Epithelial cell of esophagus (primary cell): ENCODE measurements at regions not wholly inside any gene's neighbourhood (a gene's known extent, or its start where the extent isn't known, plus 50 kb on each side); places are given as distances from the start of the nearest gene placed in this dataset.

Experiments used
- DNase-seq: peaks from one replicate; pipeline ENCODE4 v3.0.0; 2010; ENCODE audit warnings: low read depth
- H3K4me3 ChIP-seq: 2 replicates; pipeline ENCODE4 v1.5.1; 2011; ENCODE audit warnings: mild to moderate bottlenecking, low read length, control low read depth
- CTCF ChIP-seq: IDR thresholded peaks from 2 replicates; pipeline ENCODE4 v1.5.1; 2011; ENCODE audit warnings: low read depth, mild to moderate bottlenecking, low read length, control low read depth, inconsistent platforms; ENCODE audit not compliant: insufficient read depth; ENCODE audit errors: missing control alignments

GRCh38 chr4:89447543-89447942 is 139.9 kb upstream of the GPRIN3 start:
- TF ChIP-seq CTCF: no peak
- no peak overlapping the region for H3K4me3 ChIP-seq
- DNase-seq: peak; percentile 70

- no peak for DNase-seq
- TF ChIP-seq CTCF: no peak
- H3K4me3 ChIP-seq: no peak overlapping the region
Observed at GRCh38 chr4:89446193-89446592, 138.6 kb upstream of the GPRIN3 start.

GRCh38 chr4:89439533-89439932 is 131.9 kb upstream of the GPRIN3 start:
- no peak overlapping the region for H3K4me3 ChIP-seq
- no peak for TF ChIP-seq CTCF
- DNase-seq: no peak

GRCh38 chr4:89438102-89438831 is 130.7 kb upstream of the GPRIN3 start:
- TF ChIP-seq CTCF: peak; percentile 41
- peak; percentile 39 for DNase-seq
- no peak overlapping the region for H3K4me3 ChIP-seq

- peak; percentile 56 for DNase-seq
- TF ChIP-seq CTCF: peak; percentile 79
- no peak overlapping the region for H3K4me3 ChIP-seq
Observed at GRCh38 chr4:89434364-89434988, 126.9 kb upstream of the GPRIN3 start.

GRCh38 chr4:89427782-89428181 is 120.2 kb upstream of the GPRIN3 start:
- H3K4me3 ChIP-seq: no peak overlapping the region
- no peak for DNase-seq
- TF ChIP-seq CTCF: no peak

- TF ChIP-seq CTCF: no peak
Observed at GRCh38 chr4:89425023-89425422, 117.4 kb upstream of the GPRIN3 start.

More at GRCh38 chr4:89425023-89425422, 117.4 kb upstream of the GPRIN3 start:
- DNase-seq: no peak
- no peak overlapping the region for H3K4me3 ChIP-seq
